ENCODE measurements at regions not wholly inside any gene's neighbourhood (a gene's known extent, or its start where the extent isn't known, plus 50 kb on each side); places are given as distances from the start of the nearest gene placed in this dataset.

DNA sequence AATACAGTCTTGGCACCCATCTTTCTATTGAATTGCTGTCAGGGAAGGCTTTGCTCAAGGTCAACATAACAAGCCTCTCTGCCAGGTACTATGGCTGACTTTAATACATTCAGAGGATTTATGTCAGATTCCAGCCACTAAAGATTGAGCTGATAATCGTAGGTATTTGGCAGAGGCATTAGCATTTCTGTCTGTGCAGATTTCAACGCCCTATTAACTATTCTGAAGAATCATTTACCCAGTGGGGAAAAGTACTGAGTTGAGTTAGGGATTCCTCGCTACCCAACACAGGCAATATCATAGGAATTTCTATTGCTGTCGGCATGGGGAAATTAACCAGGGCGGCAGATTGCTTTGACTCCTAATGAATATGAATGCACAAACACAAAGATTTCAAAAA, 233.7 kb upstream of the SPTLC3 start:
- H4K20me1 ChIP-seq (replicated peaks; ENCODE audit: control insufficient read depth, extremely low read depth, insufficient read depth, low read length), result no peaks in the 10 kb centered on the region
- H3K27ac ChIP-seq (ENCODE audit: insufficient read depth, low read depth, low read length), result no peak overlapping the region
- H3K4me3 ChIP-seq (replicated peaks in 1 of 3; ENCODE audit: insufficient read depth in 1 of 3, low read depth in 1 of 3, low read length in 3 of 3), result no peak overlapping the region
- TF ChIP-seq MYC (IDR thresholded peaks at IDR 0.05; ENCODE audit: low read depth, low read length), result no peak
- TF ChIP-seq GATA2 (IDR thresholded peaks at IDR 0.05; ENCODE audit: insufficient read depth, insufficient read length, low read depth, low read length), result no peak
- TF ChIP-seq, protein P1, sequence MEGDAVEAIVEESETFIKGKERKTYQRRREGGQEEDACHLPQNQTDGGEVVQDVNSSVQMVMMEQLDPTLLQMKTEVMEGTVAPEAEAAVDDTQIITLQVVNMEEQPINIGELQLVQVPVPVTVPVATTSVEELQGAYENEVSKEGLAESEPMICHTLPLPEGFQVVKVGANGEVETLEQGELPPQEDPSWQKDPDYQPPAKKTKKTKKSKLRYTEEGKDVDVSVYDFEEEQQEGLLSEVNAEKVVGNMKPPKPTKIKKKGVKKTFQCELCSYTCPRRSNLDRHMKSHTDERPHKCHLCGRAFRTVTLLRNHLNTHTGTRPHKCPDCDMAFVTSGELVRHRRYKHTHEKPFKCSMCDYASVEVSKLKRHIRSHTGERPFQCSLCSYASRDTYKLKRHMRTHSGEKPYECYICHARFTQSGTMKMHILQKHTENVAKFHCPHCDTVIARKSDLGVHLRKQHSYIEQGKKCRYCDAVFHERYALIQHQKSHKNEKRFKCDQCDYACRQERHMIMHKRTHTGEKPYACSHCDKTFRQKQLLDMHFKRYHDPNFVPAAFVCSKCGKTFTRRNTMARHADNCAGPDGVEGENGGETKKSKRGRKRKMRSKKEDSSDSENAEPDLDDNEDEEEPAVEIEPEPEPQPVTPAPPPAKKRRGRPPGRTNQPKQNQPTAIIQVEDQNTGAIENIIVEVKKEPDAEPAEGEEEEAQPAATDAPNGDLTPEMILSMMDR (IDR thresholded peaks at IDR 0.05; ENCODE audit: extremely low read depth in 1 of 2, insufficient read depth in 1 of 2, low read depth in 1 of 2, low read length in 2 of 2), result no peak
- TF ChIP-seq, protein P2, sequence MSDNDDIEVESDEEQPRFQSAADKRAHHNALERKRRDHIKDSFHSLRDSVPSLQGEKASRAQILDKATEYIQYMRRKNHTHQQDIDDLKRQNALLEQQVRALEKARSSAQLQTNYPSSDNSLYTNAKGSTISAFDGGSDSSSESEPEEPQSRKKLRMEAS (IDR thresholded peaks at IDR 0.05; ENCODE audit: insufficient read depth, insufficient read length), result no peak
- TF ChIP-seq FOS (IDR thresholded peaks at IDR 0.05; ENCODE audit: borderline replicate concordance, insufficient read depth, low read length), result no peak
- no peak for TF ChIP-seq POLR2AphosphoS5 (IDR thresholded peaks at IDR 0.05; ENCODE audit: insufficient read depth, low read depth, low read length)
- no peak for TF ChIP-seq POLR2A (IDR thresholded peaks at IDR 0.05; ENCODE audit: low read depth, low read length)
- TF ChIP-seq EZH2 (IDR thresholded peaks at IDR 0.05; ENCODE audit: borderline replicate concordance, low read depth, low read length, severe bottlenecking), result no peak
- H3K4me2 ChIP-seq (ENCODE audit: insufficient read depth, low read length), result no peak overlapping the region
- H3K36me3 ChIP-seq (ENCODE audit: control insufficient read depth in 2 of 2, extremely low read depth in 1 of 2, insufficient read depth in 2 of 2, low read length in 2 of 2), result no peaks in the 10 kb centered on the region
- no peaks in the 10 kb centered on the region for H3K9me1 ChIP-seq (replicated peaks; ENCODE audit: control insufficient read depth, extremely low read depth, insufficient read depth, low read length)
- no peak for FAIRE-seq
- H3K9me3 ChIP-seq (replicated peaks; ENCODE audit: control insufficient read depth, insufficient read depth, low read length), result peaks cover 2% of the 10 kb centered on the region
- dilution Hi-C loops (cut with MboI; ENCODE audit: extremely low pct_ligation_motif_present, low sequenced_read_pairs), result no loop called here
- no peaks in the 10 kb centered on the region for H3K27me3 ChIP-seq (ENCODE audit: control insufficient read depth in 2 of 2, insufficient read depth in 2 of 2, low read length in 2 of 2)
- no TSS peak for BruUV-seq (replicated peaks)
- H3K4me1 ChIP-seq (ENCODE audit: control insufficient read depth, extremely low read depth, insufficient read depth, low read length), result no peaks in the 10 kb centered on the region
- DNase-seq (ENCODE audit: low read depth, low spot score), result no peak
- ChIA-PET POLR2A (no interaction called here), CTCF (no interaction called here)
- no peak overlapping the region for H2AFZ ChIP-seq (ENCODE audit: low read depth, low read length)
- H3K9ac ChIP-seq (replicated peaks; ENCODE audit: extremely low read depth, insufficient read depth, low read length), result no peak overlapping the region
- intact Hi-C loops (cut with micrococcal nuclease), result no loop called here
- H3K79me2 ChIP-seq (ENCODE audit: control insufficient read depth, insufficient read depth, low read length), result no peaks in the 10 kb centered on the region
